GM06990 (cell line): ENCODE measurements at regions not wholly inside any gene's neighbourhood (a gene's known extent, or its start where the extent isn't known, plus 50 kb on each side); places are given as distances from the start of the nearest gene placed in this dataset.
"Not testable (repeated sequence)": the region's sequence is repeated elsewhere in the genome, so short reads cannot be mapped to it uniquely, and the experiment has no call there.

ENCODE experiments used
- DNase-seq: peaks from one replicate; pipeline ENCODE4 v3.0.0-alpha.2; 2011; ENCODE audit not compliant: insufficient read length; ENCODE audit errors: extremely low read depth
- H3K27me3 ChIP-seq: replicated peaks from 2 replicates; pipeline ENCODE4 v1.6.0; 2011; ENCODE audit warnings: low read length; ENCODE audit not compliant: control insufficient read depth, insufficient read depth
- H3K36me3 ChIP-seq: 2 replicates; pipeline ENCODE4 v1.5.1; 2011; ENCODE audit warnings: low read length; ENCODE audit not compliant: control insufficient read depth, insufficient read depth
- H3K4me3 ChIP-seq: replicated peaks from 2 replicates; pipeline ENCODE4 v1.5.1; 2011; ENCODE audit warnings: low read depth, mild to moderate bottlenecking, control low read depth, low read length
- TF ChIP-seq, protein P1 (sequence below): IDR thresholded peaks from 2 replicates; pipeline ENCODE4 v1.5.1; 2011; ENCODE audit warnings: low read length, control low read depth, mild to moderate bottlenecking, inconsistent platforms; ENCODE audit not compliant: insufficient read depth, poor library complexity, severe bottlenecking

DNA sequence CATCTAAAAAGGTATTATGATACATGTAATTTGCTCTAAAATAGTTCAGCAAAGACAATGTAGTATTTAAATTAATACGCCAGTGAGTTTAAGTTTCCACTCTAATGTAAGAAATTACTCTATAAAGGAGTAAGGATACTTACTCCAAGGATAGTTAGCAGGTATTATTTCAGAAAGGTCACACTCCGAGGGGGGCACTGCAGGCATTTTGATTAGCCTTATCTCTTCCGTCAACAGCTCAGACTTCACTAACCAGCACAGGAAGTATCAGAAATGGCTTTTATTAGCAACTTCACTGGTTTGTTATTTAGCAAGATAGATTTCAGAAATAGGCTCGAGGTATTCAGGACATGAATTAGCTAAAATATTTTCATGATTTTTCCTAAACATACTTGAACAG is 127.0 kb downstream of the COX18 start:
- no peak overlapping the region for H3K4me3 ChIP-seq
- TF ChIP-seq, protein P1, sequence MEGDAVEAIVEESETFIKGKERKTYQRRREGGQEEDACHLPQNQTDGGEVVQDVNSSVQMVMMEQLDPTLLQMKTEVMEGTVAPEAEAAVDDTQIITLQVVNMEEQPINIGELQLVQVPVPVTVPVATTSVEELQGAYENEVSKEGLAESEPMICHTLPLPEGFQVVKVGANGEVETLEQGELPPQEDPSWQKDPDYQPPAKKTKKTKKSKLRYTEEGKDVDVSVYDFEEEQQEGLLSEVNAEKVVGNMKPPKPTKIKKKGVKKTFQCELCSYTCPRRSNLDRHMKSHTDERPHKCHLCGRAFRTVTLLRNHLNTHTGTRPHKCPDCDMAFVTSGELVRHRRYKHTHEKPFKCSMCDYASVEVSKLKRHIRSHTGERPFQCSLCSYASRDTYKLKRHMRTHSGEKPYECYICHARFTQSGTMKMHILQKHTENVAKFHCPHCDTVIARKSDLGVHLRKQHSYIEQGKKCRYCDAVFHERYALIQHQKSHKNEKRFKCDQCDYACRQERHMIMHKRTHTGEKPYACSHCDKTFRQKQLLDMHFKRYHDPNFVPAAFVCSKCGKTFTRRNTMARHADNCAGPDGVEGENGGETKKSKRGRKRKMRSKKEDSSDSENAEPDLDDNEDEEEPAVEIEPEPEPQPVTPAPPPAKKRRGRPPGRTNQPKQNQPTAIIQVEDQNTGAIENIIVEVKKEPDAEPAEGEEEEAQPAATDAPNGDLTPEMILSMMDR, result no peak
- no peaks in the 10 kb centered on the region for H3K36me3 ChIP-seq
- no peak for DNase-seq
- no peaks in the 10 kb centered on the region for H3K27me3 ChIP-seq

DNA sequence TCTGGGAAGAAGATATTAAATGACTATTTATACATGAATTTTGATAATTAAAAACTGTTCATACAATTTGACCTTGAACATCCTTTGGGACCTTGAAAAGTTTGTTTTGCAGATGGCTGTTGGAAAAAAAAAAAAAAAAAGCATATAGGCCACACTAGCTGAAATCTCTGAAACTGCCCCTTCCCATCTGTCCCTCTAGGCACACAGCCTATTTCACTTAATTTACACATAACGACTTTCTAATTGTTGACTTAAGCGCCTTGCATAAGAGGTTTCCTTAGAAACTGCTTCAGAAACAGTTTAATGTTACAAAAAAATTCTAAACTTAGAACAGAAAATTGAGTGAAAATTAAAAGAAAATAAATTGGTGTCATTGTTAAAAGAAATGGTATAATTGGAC is 131.0 kb downstream of the COX18 start:
- H3K36me3 ChIP-seq, result no peaks in the 10 kb centered on the region
- no peak for DNase-seq
- TF ChIP-seq, protein P1, result no peak
- no peak overlapping the region for H3K4me3 ChIP-seq
- no peaks in the 10 kb centered on the region for H3K27me3 ChIP-seq

GRCh38 chr4:72935462-72935861 is 134.1 kb downstream of the COX18 start:
- TF ChIP-seq, protein P1, result no peak
- DNase-seq, result no peak
- H3K36me3 ChIP-seq, result no peaks in the 10 kb centered on the region

DNA sequence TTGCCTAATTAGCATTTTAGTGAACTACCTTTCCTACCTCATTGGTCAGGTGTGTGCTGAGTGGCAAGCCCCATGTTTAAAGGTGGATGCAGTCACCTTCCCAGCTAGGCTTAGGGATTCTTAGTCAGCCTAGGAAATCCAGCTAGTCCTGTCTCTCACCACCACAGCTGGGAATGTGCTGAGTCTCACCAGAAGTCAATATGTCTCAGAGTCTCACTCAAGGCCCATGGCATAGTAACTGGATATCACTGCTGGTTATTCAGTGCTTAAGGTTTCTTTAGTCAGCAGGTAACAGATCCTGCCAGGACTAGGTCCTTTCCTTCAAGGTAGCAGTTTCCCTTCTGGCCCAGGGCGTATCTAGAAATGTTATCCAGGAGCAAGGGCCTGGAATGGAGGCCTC is 136.5 kb downstream of the COX18 start:
- H3K4me3 ChIP-seq, result no peak overlapping the region
- H3K36me3 ChIP-seq, result no peaks in the 10 kb centered on the region
- no peaks in the 10 kb centered on the region for H3K27me3 ChIP-seq
- DNase-seq, result no peak
- TF ChIP-seq, protein P1, result no peak

More at GRCh38 chr4:72935462-72935861, 134.1 kb downstream of the COX18 start:
- no peaks in the 10 kb centered on the region for H3K27me3 ChIP-seq
- no peak overlapping the region for H3K4me3 ChIP-seq

DNA sequence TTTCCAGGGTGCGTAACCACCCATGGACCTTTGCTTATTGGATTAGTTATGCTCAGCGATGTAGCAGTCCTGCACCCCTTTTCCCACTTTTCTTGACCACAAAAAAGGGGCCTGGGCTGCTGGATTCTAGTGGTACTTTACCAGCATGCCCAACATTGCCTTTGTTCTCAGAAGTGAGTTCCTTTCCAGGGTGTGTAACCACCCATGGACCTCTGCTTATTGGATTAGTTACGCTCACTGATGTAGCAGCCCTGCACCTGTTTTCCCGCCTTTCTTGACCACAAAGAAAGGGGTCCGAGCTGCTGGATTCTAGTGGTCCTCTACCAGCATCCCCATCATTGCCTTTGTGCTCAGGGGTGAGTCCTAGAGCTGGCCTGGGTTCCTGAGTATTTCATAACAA is 138.2 kb downstream of the COX18 start:
- DNase-seq, result no peak
- H3K36me3 ChIP-seq, result no peaks in the 10 kb centered on the region
- TF ChIP-seq, protein P1, result no peak
- H3K27me3 ChIP-seq, result no peaks in the 10 kb centered on the region
- H3K4me3 ChIP-seq, result no peak overlapping the region

DNA sequence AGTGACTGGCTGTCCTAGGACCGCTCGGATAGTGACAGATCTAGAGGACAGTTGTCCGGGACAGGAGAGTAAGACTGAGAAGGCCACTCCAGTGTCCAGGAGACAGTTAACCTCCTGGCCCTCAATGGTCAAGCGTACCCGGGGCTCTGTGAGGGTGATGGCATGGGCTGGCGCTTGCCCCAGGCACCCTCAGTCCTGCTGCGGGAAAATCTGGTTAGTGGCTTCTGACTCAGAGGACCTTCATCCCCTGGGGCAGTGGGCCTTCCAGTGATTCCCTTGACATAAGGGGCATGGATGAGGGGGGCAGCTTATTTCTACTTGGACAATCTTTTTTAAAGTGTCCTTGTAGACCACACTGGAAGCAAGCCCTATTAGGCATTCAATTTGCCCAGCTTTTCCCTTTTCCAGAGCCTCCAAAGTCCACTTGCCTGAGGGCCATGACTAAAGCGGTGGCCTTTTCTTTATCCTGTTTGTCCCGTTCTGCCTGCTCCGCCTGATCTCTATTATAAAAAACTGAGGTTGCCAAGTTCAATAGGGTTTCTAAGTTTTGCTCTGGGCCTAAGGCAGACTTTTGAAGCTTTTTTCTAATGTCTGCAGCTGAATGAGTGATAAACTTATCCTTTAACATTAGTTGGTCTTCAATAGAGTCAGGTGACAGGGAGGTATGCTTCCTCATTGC is 139.8 kb downstream of the COX18 start:
- not testable (repeated sequence) for H3K36me3 ChIP-seq, H3K27me3 ChIP-seq, H3K4me3 ChIP-seq, DNase-seq
